ENCODE measurements at regions not wholly inside any gene's neighbourhood (a gene's known extent, or its start where the extent isn't known, plus 50 kb on each side); places are given as distances from the start of the nearest gene placed in this dataset.

DNA sequence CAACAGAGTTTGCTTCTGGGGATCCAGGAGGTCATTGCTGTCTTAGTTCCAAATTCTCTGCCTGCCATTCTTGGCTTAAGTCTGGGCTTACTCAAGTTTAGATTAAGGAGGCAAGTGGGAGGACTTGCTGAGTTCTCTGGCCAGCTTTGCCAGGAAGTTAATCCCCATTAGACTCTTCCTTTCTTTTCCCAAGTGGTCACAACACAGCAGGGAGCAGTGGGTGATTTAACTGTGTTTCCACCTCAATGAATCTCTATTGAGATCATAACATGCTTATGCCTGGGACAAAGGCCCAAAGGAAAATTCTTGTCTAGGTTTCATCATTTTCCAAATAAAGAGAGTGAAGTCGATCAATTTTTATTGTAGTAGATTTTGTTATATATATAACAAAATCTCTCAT, 1159.6 kb downstream of the SORCS3 start:
- no peaks in the 10 kb centered on the region for H3K4me1 ChIP-seq (replicated peaks)
- no peaks in the 10 kb centered on the region for H3K36me3 ChIP-seq
- no peak overlapping the region for H3K4me3 ChIP-seq
- H3K9me3 ChIP-seq = no peaks in the 10 kb centered on the region
- H3K27ac ChIP-seq = no peak overlapping the region
- no peak for TF ChIP-seq POLR2AphosphoS5 (IDR thresholded peaks at IDR 0.05)
- TF ChIP-seq, protein P1, sequence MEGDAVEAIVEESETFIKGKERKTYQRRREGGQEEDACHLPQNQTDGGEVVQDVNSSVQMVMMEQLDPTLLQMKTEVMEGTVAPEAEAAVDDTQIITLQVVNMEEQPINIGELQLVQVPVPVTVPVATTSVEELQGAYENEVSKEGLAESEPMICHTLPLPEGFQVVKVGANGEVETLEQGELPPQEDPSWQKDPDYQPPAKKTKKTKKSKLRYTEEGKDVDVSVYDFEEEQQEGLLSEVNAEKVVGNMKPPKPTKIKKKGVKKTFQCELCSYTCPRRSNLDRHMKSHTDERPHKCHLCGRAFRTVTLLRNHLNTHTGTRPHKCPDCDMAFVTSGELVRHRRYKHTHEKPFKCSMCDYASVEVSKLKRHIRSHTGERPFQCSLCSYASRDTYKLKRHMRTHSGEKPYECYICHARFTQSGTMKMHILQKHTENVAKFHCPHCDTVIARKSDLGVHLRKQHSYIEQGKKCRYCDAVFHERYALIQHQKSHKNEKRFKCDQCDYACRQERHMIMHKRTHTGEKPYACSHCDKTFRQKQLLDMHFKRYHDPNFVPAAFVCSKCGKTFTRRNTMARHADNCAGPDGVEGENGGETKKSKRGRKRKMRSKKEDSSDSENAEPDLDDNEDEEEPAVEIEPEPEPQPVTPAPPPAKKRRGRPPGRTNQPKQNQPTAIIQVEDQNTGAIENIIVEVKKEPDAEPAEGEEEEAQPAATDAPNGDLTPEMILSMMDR (IDR thresholded peaks at IDR 0.05) = no peak
- no peak for TF ChIP-seq POLR2A (IDR thresholded peaks at IDR 0.05)
- WGBS = 88% methylated on average over 1 of the region's 1 CpG
- no peak for DNase-seq (ENCODE audit: low spot score)
- intact Hi-C loops (cut with DNase I) = no loop called here
- H3K27me3 ChIP-seq (replicated peaks; ENCODE audit: insufficient read depth) = no peaks in the 10 kb centered on the region

DNA sequence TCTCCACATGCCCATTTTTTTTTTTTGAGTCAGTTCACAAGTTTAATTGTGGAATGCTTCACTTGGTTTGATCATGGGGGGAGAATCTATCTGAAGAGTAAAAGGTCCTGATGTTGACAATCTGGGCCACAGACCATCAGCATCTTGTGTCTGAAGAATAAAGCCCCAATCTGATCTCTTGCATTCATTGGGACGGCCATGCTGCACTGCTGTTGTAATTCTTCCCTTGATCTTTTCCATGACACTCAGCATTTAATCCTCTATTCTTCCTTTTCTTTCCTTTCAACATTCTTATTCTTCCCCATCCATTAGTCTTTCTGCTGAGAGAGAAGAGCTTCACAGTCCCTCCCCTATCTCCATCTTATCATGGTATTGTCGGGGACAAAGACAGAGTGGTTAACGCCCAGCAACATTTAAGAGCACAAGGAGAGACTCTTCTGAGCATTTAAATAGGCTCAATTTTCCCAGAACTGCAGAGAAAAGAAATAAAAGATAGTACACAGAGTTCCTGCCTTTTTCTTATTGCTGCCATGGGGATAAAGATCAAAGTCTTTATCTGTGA, 1157.3 kb downstream of the SORCS3 start:
- Histone ChIP-seq H3K27me3 (replicated peaks; ENCODE audit: insufficient read depth) (no peaks in the 10 kb centered on the region), H3K9me3 (no peaks in the 10 kb centered on the region), H3K4me3 (no peak overlapping the region), H3K4me1 (replicated peaks) (no peaks in the 10 kb centered on the region), H3K27ac (no peak overlapping the region), H3K36me3 (no peaks in the 10 kb centered on the region)
- intact Hi-C loops (cut with DNase I) = no loop called here
- no peak for DNase-seq (ENCODE audit: low spot score)
- TF ChIP-seq, protein P1 (IDR thresholded peaks at IDR 0.05) = no peak
- TF ChIP-seq POLR2AphosphoS5 (IDR thresholded peaks at IDR 0.05) (no peak), POLR2A (IDR thresholded peaks at IDR 0.05) (no peak)
- WGBS = 46% methylated on average over 3 of the region's 3 CpGs

DNA sequence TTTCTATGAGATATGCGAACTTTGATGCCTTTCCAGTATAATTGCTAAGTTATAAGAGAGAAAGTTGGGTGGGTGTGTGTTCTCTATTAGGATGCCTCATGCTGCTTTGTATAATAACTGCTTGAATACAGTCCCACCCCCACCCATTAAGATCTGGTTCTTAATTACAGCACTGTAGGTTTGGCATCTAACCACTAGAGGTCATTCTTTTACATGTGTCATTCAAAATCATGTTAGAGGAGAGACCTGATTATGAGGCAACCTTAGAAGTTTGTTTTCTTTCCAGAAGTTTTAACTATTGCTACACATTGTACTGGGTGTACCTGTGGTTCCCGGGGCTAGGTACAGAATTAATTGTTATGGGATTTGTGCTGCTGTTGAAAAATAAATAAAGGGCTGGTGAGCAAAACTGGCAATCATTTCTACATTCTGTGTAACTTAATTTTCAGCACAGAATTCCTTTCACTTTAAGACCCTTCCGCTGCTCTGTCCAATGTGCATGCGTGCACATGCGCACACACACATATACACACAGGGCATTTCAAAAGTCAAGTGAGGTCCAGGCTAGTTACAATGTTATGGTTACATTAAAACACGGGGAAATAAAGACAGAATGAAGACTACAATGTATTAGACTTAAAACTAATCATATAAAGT, 1156.3 kb downstream of the SORCS3 start:
- TF ChIP-seq, protein P1 (IDR thresholded peaks at IDR 0.05) = peak in 1 of 4 experiments; percentile 14
- no peak for TF ChIP-seq POLR2AphosphoS5 (IDR thresholded peaks at IDR 0.05)
- Histone ChIP-seq H3K4me3 (no peak overlapping the region), H3K9me3 (no peaks in the 10 kb centered on the region), H3K27me3 (replicated peaks; ENCODE audit: insufficient read depth) (no peaks in the 10 kb centered on the region), H3K4me1 (replicated peaks) (no peaks in the 10 kb centered on the region), H3K36me3 (no peaks in the 10 kb centered on the region), H3K27ac (no peak overlapping the region)
- intact Hi-C loops (cut with DNase I) = no loop called here
- 69% methylated on average over 6 of the region's 6 CpGs for WGBS
- no peak for DNase-seq (ENCODE audit: low spot score)

DNA sequence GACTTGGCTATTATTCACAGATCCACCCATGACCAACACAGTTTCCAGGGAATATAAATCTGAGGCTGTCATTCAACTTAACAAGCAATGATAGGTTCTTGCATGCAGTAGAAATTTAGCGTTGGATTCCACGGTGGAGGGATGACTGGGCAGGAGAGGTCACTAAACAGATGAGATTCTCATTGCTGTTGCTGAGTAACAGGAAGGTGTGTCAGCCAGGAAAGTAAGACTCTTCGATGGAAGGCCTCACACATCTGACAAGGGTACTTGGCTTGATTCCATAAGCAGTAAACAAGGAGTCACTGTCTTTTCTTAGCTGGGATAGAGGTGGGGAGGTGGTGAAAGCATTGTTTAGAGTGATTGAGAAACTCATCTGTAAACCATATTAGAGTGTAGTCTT, 1152.0 kb downstream of the SORCS3 start:
- TF ChIP-seq POLR2A (IDR thresholded peaks at IDR 0.05) (no peak), POLR2AphosphoS5 (IDR thresholded peaks at IDR 0.05) (no peak)
- TF ChIP-seq, protein P1 (IDR thresholded peaks at IDR 0.05) = no peak
- intact Hi-C loops (cut with DNase I) = no loop called here
- WGBS = 49% methylated on average over 3 of the region's 3 CpGs
- Histone ChIP-seq H3K27ac (no peak overlapping the region), H3K4me3 (no peak overlapping the region), H3K36me3 (no peaks in the 10 kb centered on the region), H3K9me3 (no peaks in the 10 kb centered on the region), H3K27me3 (replicated peaks; ENCODE audit: insufficient read depth) (no peaks in the 10 kb centered on the region), H3K4me1 (replicated peaks) (no peaks in the 10 kb centered on the region)
- no peak for DNase-seq (ENCODE audit: low spot score)

DNA sequence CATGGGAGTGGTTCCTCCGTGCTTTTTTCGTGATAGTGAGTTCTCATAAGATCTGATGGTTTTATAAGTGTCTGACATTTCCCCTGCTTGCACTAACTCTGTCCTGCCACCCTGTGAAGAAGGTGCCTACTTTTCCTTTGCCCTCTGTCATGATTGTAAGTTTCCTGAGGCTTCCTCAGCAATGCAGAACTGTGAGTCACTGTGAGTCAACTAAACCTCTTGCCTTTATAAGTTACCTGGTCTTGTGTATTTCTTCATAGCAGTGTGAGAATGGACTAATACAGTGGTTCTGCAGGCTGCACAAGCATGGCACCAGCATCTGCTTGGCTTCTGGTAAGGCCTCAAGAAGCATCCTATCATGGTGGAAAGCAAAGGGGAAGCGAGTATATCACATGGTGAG, 1144.6 kb downstream of the SORCS3 start:
- no peaks in the 10 kb centered on the region for H3K4me1 ChIP-seq (replicated peaks)
- TF ChIP-seq POLR2A (IDR thresholded peaks at IDR 0.05) (no peak), POLR2AphosphoS5 (IDR thresholded peaks at IDR 0.05) (no peak)
- no peak overlapping the region for H3K27ac ChIP-seq
- no peaks in the 10 kb centered on the region for H3K36me3 ChIP-seq
- no peak for DNase-seq (ENCODE audit: low spot score)
- 68% methylated on average over 3 of the region's 3 CpGs for WGBS
- no peaks in the 10 kb centered on the region for H3K27me3 ChIP-seq (replicated peaks; ENCODE audit: insufficient read depth)
- no peaks in the 10 kb centered on the region for H3K9me3 ChIP-seq
- intact Hi-C loops (cut with DNase I) = no loop called here
- no peak overlapping the region for H3K4me3 ChIP-seq
